Activated CD8-positive, alpha-beta T cell treated with anti-CD3 and anti-CD28 coated beads for 36 hours (primary cell): ENCODE measurements at regions not wholly inside any gene's neighbourhood (a gene's known extent, or its start where the extent isn't known, plus 50 kb on each side); places are given as distances from the start of the nearest gene placed in this dataset.
"Not testable (repeated sequence)": the region's sequence is repeated elsewhere in the genome, so short reads cannot be mapped to it uniquely, and the experiment has no call there.

Experiments used
- ATAC-seq: fragments of 200-7000 bp; cut with Tn5 transposase; one replicate; pipeline ENCODE4 v1.10.0; 2021; ENCODE audit warnings: mild to moderate bottlenecking, moderate library complexity
- CTCF ChIA-PET: fragments of 350-600 bp; sonication (Branson Sonifier 250); formaldehyde crosslinking; loops from one replicate; lab custom pipeline; 2021; ENCODE audit warnings: antibody characterized with exemption; lab: Charles Lee
- POLR2A ChIA-PET: fragments of 350-600 bp; sonication (Branson Sonifier 250); formaldehyde crosslinking; loops from one replicate; lab custom pipeline; 2021; ENCODE audit warnings: antibody characterized with exemption; lab: Charles Lee
- DNase-seq: peaks from one replicate; pipeline ENCODE4 v3.0.0-alpha.2; 2020
- H3K27ac Mint-ChIP-seq: one replicate; pipeline ENCODE4 v1.8.0; 2021; ENCODE audit warnings: mild to moderate bottlenecking, mixed read lengths
- H3K27me3 Mint-ChIP-seq: one replicate; pipeline ENCODE4 v1.8.0; 2021; ENCODE audit warnings: mixed read lengths
- H3K36me3 Mint-ChIP-seq: one replicate; pipeline ENCODE4 v1.8.0; 2021; ENCODE audit warnings: low read depth, mixed read lengths
- H3K4me1 Mint-ChIP-seq: one replicate; pipeline ENCODE4 v1.8.0; 2021; ENCODE audit warnings: low read depth, mixed read lengths
- H3K4me3 Mint-ChIP-seq: one replicate; pipeline ENCODE4 v1.8.0; 2021; ENCODE audit warnings: mild to moderate bottlenecking, moderate library complexity, mixed read lengths
- H3K9me3 Mint-ChIP-seq: one replicate; pipeline ENCODE4 v1.8.0; 2021; ENCODE audit warnings: mixed read lengths
- CTCF ChIP-seq: fragments of 200-600 bp; IDR thresholded peaks from one replicate; pipeline ENCODE4 v1.8.0; 2022; ENCODE audit warnings: antibody characterized with exemption, mild to moderate bottlenecking
- intact Hi-C: fragments of 100-400 bp; cut with micrococcal nuclease; formaldehyde crosslinking; loops from one replicate; pipeline ENCODE4 v1.10.0; 2022

- ATAC-seq (no peak), DNase-seq (no peak)
- ChIA-PET CTCF (no interaction called here), POLR2A (no interaction called here)
- no peak for TF ChIP-seq CTCF
- intact Hi-C loops = no loop called here
- Mint-ChIP-seq H3K9me3 (peaks cover 6% of the 10 kb centered on the region), H3K4me1 (no peaks in the 10 kb centered on the region), H3K4me3 (no peak overlapping the region), H3K36me3 (no peaks in the 10 kb centered on the region), H3K27me3 (peaks cover 6% of the 10 kb centered on the region), H3K27ac (no peak overlapping the region)
Observed at GRCh38 chr5:2537378-2538145, 213.9 kb downstream of the IRX2 start.

- Mint-ChIP-seq H3K36me3 (no peaks in the 10 kb centered on the region), H3K9me3 (peaks cover 6% of the 10 kb centered on the region), H3K27ac (no peak overlapping the region), H3K4me3 (no peak overlapping the region), H3K27me3 (peaks cover 6% of the 10 kb centered on the region), H3K4me1 (no peaks in the 10 kb centered on the region)
- POLR2A ChIA-PET = no interaction called here
- intact Hi-C loops = no loop called here
- DNase-seq (no peak), ATAC-seq (no peak)
- TF ChIP-seq CTCF = no peak
- CTCF ChIA-PET = no interaction called here
Observed at GRCh38 chr5:2536632-2537377, 214.7 kb downstream of the IRX2 start.

- intact Hi-C loops = no loop called here
- Mint-ChIP-seq H3K27me3 (peaks cover 6% of the 10 kb centered on the region), H3K4me1 (no peaks in the 10 kb centered on the region), H3K36me3 (no peaks in the 10 kb centered on the region), H3K27ac (no peak overlapping the region), H3K9me3 (peaks cover 6% of the 10 kb centered on the region), H3K4me3 (no peak overlapping the region)
- ChIA-PET CTCF (no interaction called here), POLR2A (no interaction called here)
- no peak for DNase-seq
- no peak for ATAC-seq
- TF ChIP-seq CTCF = no peak
Observed at GRCh38 chr5:2534970-2535369, 216.5 kb downstream of the IRX2 start.

GRCh38 chr5:2534251-2534650 lies 217.2 kb downstream of the IRX2 start:
- Mint-ChIP-seq H3K4me1 (no peaks in the 10 kb centered on the region), H3K4me3 (no peak overlapping the region), H3K27me3 (peaks cover 6% of the 10 kb centered on the region), H3K9me3 (peaks cover 6% of the 10 kb centered on the region), H3K36me3 (no peaks in the 10 kb centered on the region), H3K27ac (no peak overlapping the region)
- intact Hi-C loops = no loop called here
- DNase-seq (no peak), ATAC-seq (no peak)
- no peak for TF ChIP-seq CTCF
- CTCF ChIA-PET = no interaction called here
- POLR2A ChIA-PET = no interaction called here

- intact Hi-C loops, H3K9me3 Mint-ChIP-seq, H3K27ac Mint-ChIP-seq, H3K36me3 Mint-ChIP-seq, H3K4me1 Mint-ChIP-seq, DNase-seq, ATAC-seq, H3K27me3 Mint-ChIP-seq, CTCF ChIA-PET, H3K4me3 Mint-ChIP-seq: not testable (repeated sequence)
- POLR2A ChIA-PET = interaction anchor here (0.6 kb wide), 1 partner anchor 1512 kb away, joined by 3 read pairs; no protein-coding TSS in a partner anchor
Observed at GRCh38 chr5:2533848-2534247, 217.6 kb downstream of the IRX2 start.
